ENCODE measurements at regions not wholly inside any gene's neighbourhood (a gene's known extent, or its start where the extent isn't known, plus 50 kb on each side); places are given as distances from the start of the nearest gene placed in this dataset.
A peak's percentile ranks its signal among the peaks of the same experiment; 100 is the strongest.

GRCh38 chr2:234344012-234344411 lies 152.9 kb downstream of the ARL4C start:
- no peak for TF ChIP-seq CTCF (IDR thresholded peaks at IDR 0.05; ENCODE audit: insufficient read depth, low read depth, low read length, missing control alignments)
- no peak for DNase-seq (ENCODE audit: low read depth)
- H3K4me3 ChIP-seq (ENCODE audit: low read depth, low read length) = no peak overlapping the region

DNA sequence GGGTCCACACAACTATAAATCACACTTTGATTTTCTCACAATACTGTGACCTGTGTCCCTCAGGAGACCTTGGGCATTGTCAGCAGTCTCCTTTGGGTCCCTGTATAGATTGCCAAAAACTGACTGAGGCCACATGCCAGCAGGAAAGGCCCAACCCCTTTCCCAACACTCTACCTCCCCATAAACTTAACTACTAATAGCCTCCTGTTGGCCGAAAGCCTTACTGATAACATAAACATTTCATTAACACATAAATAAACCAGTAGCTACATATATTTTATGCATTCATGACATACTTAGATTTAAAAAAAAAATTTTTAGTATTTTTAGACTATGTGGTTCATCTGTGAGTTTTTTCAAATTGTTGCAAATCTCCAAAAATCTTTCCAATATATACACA lies 153.5 kb downstream of the ARL4C start:
- DNase-seq (ENCODE audit: low read depth) = no peak
- TF ChIP-seq CTCF (IDR thresholded peaks at IDR 0.05; ENCODE audit: insufficient read depth, low read depth, low read length, missing control alignments) = no peak
- H3K4me3 ChIP-seq (ENCODE audit: low read depth, low read length) = no peak overlapping the region

DNA sequence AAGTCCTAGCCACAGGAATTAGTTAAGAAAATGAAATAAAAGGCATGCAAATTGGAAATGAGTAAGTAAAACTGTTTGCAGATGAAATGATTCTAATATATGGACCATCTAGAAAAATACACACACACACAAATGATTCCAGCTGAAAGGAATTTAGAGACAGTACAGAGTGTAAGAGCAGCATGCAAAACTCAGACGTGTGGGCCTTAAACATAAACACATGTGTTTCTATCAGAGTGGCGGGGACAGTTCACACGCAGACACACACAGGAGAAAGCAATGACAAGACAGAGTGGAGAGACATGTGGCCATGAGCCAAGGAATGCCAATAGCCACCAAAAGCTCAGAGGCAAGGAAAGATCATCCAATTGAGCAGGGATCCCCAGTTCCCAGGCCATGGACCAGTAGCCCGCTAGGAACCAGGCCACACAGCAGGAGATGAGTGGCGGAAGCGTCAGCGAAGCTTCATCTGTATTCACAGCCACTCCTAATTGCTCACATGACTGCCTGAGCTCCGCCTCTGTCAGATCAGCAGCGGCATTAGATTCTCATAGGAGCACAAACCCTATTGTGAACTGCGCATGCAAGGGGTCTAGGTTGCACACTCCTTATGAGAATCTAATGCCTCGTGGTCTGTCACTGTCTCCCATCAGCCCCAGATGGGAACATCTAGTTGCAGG lies 155.4 kb downstream of the ARL4C start:
- no peak for TF ChIP-seq CTCF (IDR thresholded peaks at IDR 0.05; ENCODE audit: insufficient read depth, low read depth, low read length, missing control alignments)
- H3K4me3 ChIP-seq (ENCODE audit: low read depth, low read length) = no peak overlapping the region
- no peak for DNase-seq (ENCODE audit: low read depth)

DNA sequence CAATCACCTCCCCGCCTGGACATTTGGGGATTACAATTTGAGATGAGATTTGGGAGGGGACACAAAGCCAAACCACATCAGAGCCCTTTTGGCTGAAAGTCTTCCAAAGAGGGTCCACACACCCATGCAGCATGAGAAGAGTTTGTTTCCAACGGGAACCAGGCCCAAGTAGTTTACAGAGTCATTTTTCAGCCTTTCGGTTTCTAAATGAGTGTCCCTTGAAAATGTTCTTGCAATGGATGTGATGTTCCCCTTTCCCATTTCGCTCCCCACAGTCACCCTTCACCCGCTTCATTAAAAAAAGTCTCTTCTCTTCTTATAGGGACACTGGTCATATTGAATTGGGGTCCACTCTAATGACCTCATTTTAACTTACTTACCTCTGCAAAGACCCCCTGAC lies 157.4 kb downstream of the ARL4C start:
- TF ChIP-seq CTCF (IDR thresholded peaks at IDR 0.05; ENCODE audit: insufficient read depth, low read depth, low read length, missing control alignments) = no peak
- peak; percentile 11 for DNase-seq (ENCODE audit: low read depth)
- no peak overlapping the region for H3K4me3 ChIP-seq (ENCODE audit: low read depth, low read length)

DNA sequence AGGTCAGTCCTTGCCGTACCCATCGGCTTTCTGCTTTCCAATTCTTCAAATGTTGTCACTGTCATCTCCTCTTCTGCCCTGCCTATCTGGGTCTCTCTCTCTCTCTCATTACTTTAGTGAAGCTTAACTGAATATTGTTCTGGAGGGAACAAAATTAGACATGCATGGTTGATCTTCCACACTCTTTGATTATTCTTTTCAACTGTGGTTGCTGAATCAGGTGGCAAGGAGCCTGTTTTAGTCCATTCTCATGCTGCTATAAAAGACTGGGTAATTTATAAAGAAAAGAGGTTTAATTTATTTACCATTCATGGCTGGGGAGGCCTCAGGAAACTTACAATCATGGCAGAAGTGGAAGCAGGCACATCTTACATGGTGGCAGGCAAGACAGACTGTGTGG lies 157.9 kb downstream of the ARL4C start:
- no peak for DNase-seq (ENCODE audit: low read depth)
- no peak overlapping the region for H3K4me3 ChIP-seq (ENCODE audit: low read depth, low read length)
- no peak for TF ChIP-seq CTCF (IDR thresholded peaks at IDR 0.05; ENCODE audit: insufficient read depth, low read depth, low read length, missing control alignments)

GRCh38 chr2:234335661-234336228 lies 161.1 kb downstream of the ARL4C start:
- no peak overlapping the region for H3K4me3 ChIP-seq (ENCODE audit: low read depth, low read length)
- DNase-seq (ENCODE audit: low read depth) = no peak
- no peak for TF ChIP-seq CTCF (IDR thresholded peaks at IDR 0.05; ENCODE audit: insufficient read depth, low read depth, low read length, missing control alignments)

GRCh38 chr2:234334756-234335155 lies 162.1 kb downstream of the ARL4C start:
- DNase-seq (ENCODE audit: low read depth) = no peak
- H3K4me3 ChIP-seq (ENCODE audit: low read depth, low read length) = no peak overlapping the region
- TF ChIP-seq CTCF (IDR thresholded peaks at IDR 0.05; ENCODE audit: insufficient read depth, low read depth, low read length, missing control alignments) = no peak

Data from GM12865 (cell line).